ENCODE measurements at regions not wholly inside any gene's neighbourhood (a gene's known extent, or its start where the extent isn't known, plus 50 kb on each side); places are given as distances from the start of the nearest gene placed in this dataset.
"Not testable (repeated sequence)": the region's sequence is repeated elsewhere in the genome, so short reads cannot be mapped to it uniquely, and the experiment has no call there.

- Histone ChIP-seq H3K36me3 (ENCODE audit: control insufficient read depth, insufficient read depth, low read length) (no peaks in the 10 kb centered on the region), H3K9me3 (ENCODE audit: control insufficient read depth, low read length) (no peaks in the 10 kb centered on the region), H3K4me1 (ENCODE audit: control insufficient read depth, insufficient read depth, low read length, poor library complexity, severe bottlenecking) (no peaks in the 10 kb centered on the region), H3K27ac (ENCODE audit: insufficient read depth, low read length, poor library complexity, severe bottlenecking) (no peak overlapping the region), H3K4me3 (ENCODE audit: insufficient read depth, low read depth, low read length, poor library complexity, severe bottlenecking) (no peak overlapping the region), H3K27me3 (replicated peaks; ENCODE audit: control insufficient read depth, insufficient read depth, low read length, poor library complexity, severe bottlenecking) (no peaks in the 10 kb centered on the region)
- no peak for DNase-seq
Measured at GRCh38 chr4:12458621-12459020, 1025.5 kb downstream of the RAB28 start.

- no peak overlapping the region for H3K27ac ChIP-seq (ENCODE audit: insufficient read depth, low read length, poor library complexity, severe bottlenecking)
- H3K4me1 ChIP-seq (ENCODE audit: control insufficient read depth, insufficient read depth, low read length, poor library complexity, severe bottlenecking), result no peaks in the 10 kb centered on the region
- no peak for DNase-seq
- no peaks in the 10 kb centered on the region for H3K9me3 ChIP-seq (ENCODE audit: control insufficient read depth, low read length)
- no peak overlapping the region for H3K4me3 ChIP-seq (ENCODE audit: insufficient read depth, low read depth, low read length, poor library complexity, severe bottlenecking)
- H3K27me3 ChIP-seq (replicated peaks; ENCODE audit: control insufficient read depth, insufficient read depth, low read length, poor library complexity, severe bottlenecking), result no peaks in the 10 kb centered on the region
- no peaks in the 10 kb centered on the region for H3K36me3 ChIP-seq (ENCODE audit: control insufficient read depth, insufficient read depth, low read length)
Measured at GRCh38 chr4:12452291-12452690, 1023.6 kb upstream of the HS3ST1 start.

GRCh38 chr4:12447451-12447850 lies 1018.8 kb upstream of the HS3ST1 start:
- H3K9me3 ChIP-seq (ENCODE audit: control insufficient read depth, low read length), result no peaks in the 10 kb centered on the region
- H3K36me3 ChIP-seq (ENCODE audit: control insufficient read depth, insufficient read depth, low read length), result no peaks in the 10 kb centered on the region
- no peak overlapping the region for H3K4me3 ChIP-seq (ENCODE audit: insufficient read depth, low read depth, low read length, poor library complexity, severe bottlenecking)
- DNase-seq, result no peak
- no peak overlapping the region for H3K27ac ChIP-seq (ENCODE audit: insufficient read depth, low read length, poor library complexity, severe bottlenecking)
- H3K27me3 ChIP-seq (replicated peaks; ENCODE audit: control insufficient read depth, insufficient read depth, low read length, poor library complexity, severe bottlenecking), result no peaks in the 10 kb centered on the region
- no peaks in the 10 kb centered on the region for H3K4me1 ChIP-seq (ENCODE audit: control insufficient read depth, insufficient read depth, low read length, poor library complexity, severe bottlenecking)

- Histone ChIP-seq H3K36me3 (ENCODE audit: control insufficient read depth, insufficient read depth, low read length) (no peaks in the 10 kb centered on the region), H3K27me3 (replicated peaks; ENCODE audit: control insufficient read depth, insufficient read depth, low read length, poor library complexity, severe bottlenecking) (no peaks in the 10 kb centered on the region), H3K9me3 (ENCODE audit: control insufficient read depth, low read length) (no peaks in the 10 kb centered on the region), H3K4me3 (ENCODE audit: insufficient read depth, low read depth, low read length, poor library complexity, severe bottlenecking) (no peak overlapping the region), H3K4me1 (ENCODE audit: control insufficient read depth, insufficient read depth, low read length, poor library complexity, severe bottlenecking) (no peaks in the 10 kb centered on the region), H3K27ac (ENCODE audit: insufficient read depth, low read length, poor library complexity, severe bottlenecking) (no peak overlapping the region)
- no peak for DNase-seq
Measured at GRCh38 chr4:12446657-12447185, 1018.0 kb upstream of the HS3ST1 start.

GRCh38 chr4:12446256-12446655 lies 1017.6 kb upstream of the HS3ST1 start:
- DNase-seq, result no peak
- Histone ChIP-seq H3K9me3 (ENCODE audit: control insufficient read depth, low read length) (no peaks in the 10 kb centered on the region), H3K27me3 (replicated peaks; ENCODE audit: control insufficient read depth, insufficient read depth, low read length, poor library complexity, severe bottlenecking) (no peaks in the 10 kb centered on the region), H3K36me3 (ENCODE audit: control insufficient read depth, insufficient read depth, low read length) (no peaks in the 10 kb centered on the region), H3K4me3 (ENCODE audit: insufficient read depth, low read depth, low read length, poor library complexity, severe bottlenecking) (no peak overlapping the region), H3K4me1 (ENCODE audit: control insufficient read depth, insufficient read depth, low read length, poor library complexity, severe bottlenecking) (no peaks in the 10 kb centered on the region), H3K27ac (ENCODE audit: insufficient read depth, low read length, poor library complexity, severe bottlenecking) (no peak overlapping the region)

- no peak overlapping the region for H3K27ac ChIP-seq (ENCODE audit: insufficient read depth, low read length, poor library complexity, severe bottlenecking)
- no peaks in the 10 kb centered on the region for H3K27me3 ChIP-seq (replicated peaks; ENCODE audit: control insufficient read depth, insufficient read depth, low read length, poor library complexity, severe bottlenecking)
- H3K4me1 ChIP-seq (ENCODE audit: control insufficient read depth, insufficient read depth, low read length, poor library complexity, severe bottlenecking), result no peaks in the 10 kb centered on the region
- H3K36me3 ChIP-seq (ENCODE audit: control insufficient read depth, insufficient read depth, low read length), result no peaks in the 10 kb centered on the region
- DNase-seq, result no peak
- no peak overlapping the region for H3K4me3 ChIP-seq (ENCODE audit: insufficient read depth, low read depth, low read length, poor library complexity, severe bottlenecking)
- H3K9me3 ChIP-seq (ENCODE audit: control insufficient read depth, low read length), result no peaks in the 10 kb centered on the region
Measured at GRCh38 chr4:12445711-12446235, 1017.1 kb upstream of the HS3ST1 start.

GRCh38 chr4:12439633-12440305 lies 1011.1 kb upstream of the HS3ST1 start:
- Histone ChIP-seq H3K9me3 (ENCODE audit: control insufficient read depth, low read length) (no peaks in the 10 kb centered on the region), H3K27me3 (replicated peaks; ENCODE audit: control insufficient read depth, insufficient read depth, low read length, poor library complexity, severe bottlenecking) (no peaks in the 10 kb centered on the region), H3K36me3 (ENCODE audit: control insufficient read depth, insufficient read depth, low read length) (no peaks in the 10 kb centered on the region), H3K27ac (ENCODE audit: insufficient read depth, low read length, poor library complexity, severe bottlenecking) (no peak overlapping the region), H3K4me1 (ENCODE audit: control insufficient read depth, insufficient read depth, low read length, poor library complexity, severe bottlenecking) (no peaks in the 10 kb centered on the region), H3K4me3 (ENCODE audit: insufficient read depth, low read depth, low read length, poor library complexity, severe bottlenecking) (no peak overlapping the region)
- DNase-seq, result no peak

- not testable (repeated sequence) for H3K27ac ChIP-seq (ENCODE audit: insufficient read depth, low read length, poor library complexity, severe bottlenecking); H3K27me3 ChIP-seq (replicated peaks; ENCODE audit: control insufficient read depth, insufficient read depth, low read length, poor library complexity, severe bottlenecking); DNase-seq; H3K4me3 ChIP-seq (ENCODE audit: insufficient read depth, low read depth, low read length, poor library complexity, severe bottlenecking); H3K4me1 ChIP-seq (ENCODE audit: control insufficient read depth, insufficient read depth, low read length, poor library complexity, severe bottlenecking); H3K36me3 ChIP-seq (ENCODE audit: control insufficient read depth, insufficient read depth, low read length); H3K9me3 ChIP-seq (ENCODE audit: control insufficient read depth, low read length)
Measured at GRCh38 chr4:12431259-12431658, 1002.6 kb upstream of the HS3ST1 start.

- no peaks in the 10 kb centered on the region for H3K27me3 ChIP-seq (replicated peaks; ENCODE audit: control insufficient read depth, insufficient read depth, low read length, poor library complexity, severe bottlenecking)
- DNase-seq, result no peak
- H3K36me3 ChIP-seq (ENCODE audit: control insufficient read depth, insufficient read depth, low read length), result no peaks in the 10 kb centered on the region
- H3K27ac ChIP-seq (ENCODE audit: insufficient read depth, low read length, poor library complexity, severe bottlenecking), result no peak overlapping the region
- H3K4me1 ChIP-seq (ENCODE audit: control insufficient read depth, insufficient read depth, low read length, poor library complexity, severe bottlenecking), result no peaks in the 10 kb centered on the region
- H3K9me3 ChIP-seq (ENCODE audit: control insufficient read depth, low read length), result no peaks in the 10 kb centered on the region
- H3K4me3 ChIP-seq (ENCODE audit: insufficient read depth, low read depth, low read length, poor library complexity, severe bottlenecking), result no peak overlapping the region
Measured at GRCh38 chr4:12421364-12421763, 992.7 kb upstream of the HS3ST1 start.

- Histone ChIP-seq H3K27me3 (replicated peaks; ENCODE audit: control insufficient read depth, insufficient read depth, low read length, poor library complexity, severe bottlenecking) (no peaks in the 10 kb centered on the region), H3K4me1 (ENCODE audit: control insufficient read depth, insufficient read depth, low read length, poor library complexity, severe bottlenecking) (no peaks in the 10 kb centered on the region), H3K9me3 (ENCODE audit: control insufficient read depth, low read length) (no peaks in the 10 kb centered on the region), H3K36me3 (ENCODE audit: control insufficient read depth, insufficient read depth, low read length) (no peaks in the 10 kb centered on the region), H3K27ac (ENCODE audit: insufficient read depth, low read length, poor library complexity, severe bottlenecking) (no peak overlapping the region), H3K4me3 (ENCODE audit: insufficient read depth, low read depth, low read length, poor library complexity, severe bottlenecking) (no peak overlapping the region)
- DNase-seq, result no peak
Measured at GRCh38 chr4:12416755-12417154, 988.1 kb upstream of the HS3ST1 start.

Data from effector memory CD4-positive, alpha-beta T cell (primary cell).